ENCODE measurements at regions not wholly inside any gene's neighbourhood (a gene's known extent, or its start where the extent isn't known, plus 50 kb on each side); places are given as distances from the start of the nearest gene placed in this dataset.

GRCh38 chr13:57553932-57554331, 77.6 kb upstream of the PCDH17 start:
- TF ChIP-seq, protein P1, sequence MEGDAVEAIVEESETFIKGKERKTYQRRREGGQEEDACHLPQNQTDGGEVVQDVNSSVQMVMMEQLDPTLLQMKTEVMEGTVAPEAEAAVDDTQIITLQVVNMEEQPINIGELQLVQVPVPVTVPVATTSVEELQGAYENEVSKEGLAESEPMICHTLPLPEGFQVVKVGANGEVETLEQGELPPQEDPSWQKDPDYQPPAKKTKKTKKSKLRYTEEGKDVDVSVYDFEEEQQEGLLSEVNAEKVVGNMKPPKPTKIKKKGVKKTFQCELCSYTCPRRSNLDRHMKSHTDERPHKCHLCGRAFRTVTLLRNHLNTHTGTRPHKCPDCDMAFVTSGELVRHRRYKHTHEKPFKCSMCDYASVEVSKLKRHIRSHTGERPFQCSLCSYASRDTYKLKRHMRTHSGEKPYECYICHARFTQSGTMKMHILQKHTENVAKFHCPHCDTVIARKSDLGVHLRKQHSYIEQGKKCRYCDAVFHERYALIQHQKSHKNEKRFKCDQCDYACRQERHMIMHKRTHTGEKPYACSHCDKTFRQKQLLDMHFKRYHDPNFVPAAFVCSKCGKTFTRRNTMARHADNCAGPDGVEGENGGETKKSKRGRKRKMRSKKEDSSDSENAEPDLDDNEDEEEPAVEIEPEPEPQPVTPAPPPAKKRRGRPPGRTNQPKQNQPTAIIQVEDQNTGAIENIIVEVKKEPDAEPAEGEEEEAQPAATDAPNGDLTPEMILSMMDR (IDR thresholded peaks at IDR 0.05): no peak
- no peak for TF ChIP-seq EZH2 (IDR thresholded peaks at IDR 0.05; ENCODE audit: borderline replicate concordance, insufficient read depth, low read depth, low read length, poor library complexity, severe bottlenecking)

Measured in B cell (primary cell).